Endothelial cell (in vitro differentiated cells): ENCODE measurements at regions not wholly inside any gene's neighbourhood (a gene's known extent, or its start where the extent isn't known, plus 50 kb on each side); places are given as distances from the start of the nearest gene placed in this dataset.

Source experiments
- DNase-seq: peaks from one replicate; pipeline ENCODE4 v3.0.0; 2021; ENCODE audit warnings: low spot score
- H3K27ac Mint-ChIP-seq: one replicate; pipeline ENCODE4 v1.8.0; 2021; ENCODE audit warnings: mixed read lengths, inconsistent platforms; ENCODE audit not compliant: unreplicated experiment
- H3K27me3 Mint-ChIP-seq: one replicate; pipeline ENCODE4 v1.8.0; 2021; ENCODE audit warnings: mild to moderate bottlenecking, moderate library complexity, mixed read lengths, inconsistent platforms; ENCODE audit not compliant: unreplicated experiment
- H3K36me3 Mint-ChIP-seq: one replicate; pipeline ENCODE4 v1.8.0; 2021; ENCODE audit warnings: mild to moderate bottlenecking, low read depth, mixed read lengths, inconsistent platforms; ENCODE audit not compliant: unreplicated experiment
- H3K4me1 Mint-ChIP-seq: one replicate; pipeline ENCODE4 v1.8.0; 2021; ENCODE audit warnings: mild to moderate bottlenecking, mixed read lengths, inconsistent platforms; ENCODE audit not compliant: unreplicated experiment
- H3K4me3 Mint-ChIP-seq: one replicate; pipeline ENCODE4 v1.8.0; 2021; ENCODE audit warnings: mild to moderate bottlenecking, mixed read lengths, inconsistent platforms; ENCODE audit not compliant: unreplicated experiment
- H3K9me3 Mint-ChIP-seq: one replicate; pipeline ENCODE4 v1.8.0; 2021; ENCODE audit warnings: mixed read lengths, inconsistent platforms; ENCODE audit not compliant: unreplicated experiment
- TF ChIP-seq, protein P1 (sequence below): fragments of 200-600 bp; sonication (generic); IDR thresholded peaks from one replicate; pipeline ENCODE4 v1.5.0; 2021; ENCODE audit warnings: antibody characterized with exemption; ENCODE audit not compliant: unreplicated experiment

- no peaks in the 10 kb centered on the region for H3K36me3 Mint-ChIP-seq
These were observed 145.3 kb upstream of the FOXN2 start for GRCh38 chr2:48169141-48169592.

GRCh38 chr2:48170281-48170680 is 144.2 kb upstream of the FOXN2 start:
- no peaks in the 10 kb centered on the region for H3K27me3 Mint-ChIP-seq
- TF ChIP-seq, protein P1, sequence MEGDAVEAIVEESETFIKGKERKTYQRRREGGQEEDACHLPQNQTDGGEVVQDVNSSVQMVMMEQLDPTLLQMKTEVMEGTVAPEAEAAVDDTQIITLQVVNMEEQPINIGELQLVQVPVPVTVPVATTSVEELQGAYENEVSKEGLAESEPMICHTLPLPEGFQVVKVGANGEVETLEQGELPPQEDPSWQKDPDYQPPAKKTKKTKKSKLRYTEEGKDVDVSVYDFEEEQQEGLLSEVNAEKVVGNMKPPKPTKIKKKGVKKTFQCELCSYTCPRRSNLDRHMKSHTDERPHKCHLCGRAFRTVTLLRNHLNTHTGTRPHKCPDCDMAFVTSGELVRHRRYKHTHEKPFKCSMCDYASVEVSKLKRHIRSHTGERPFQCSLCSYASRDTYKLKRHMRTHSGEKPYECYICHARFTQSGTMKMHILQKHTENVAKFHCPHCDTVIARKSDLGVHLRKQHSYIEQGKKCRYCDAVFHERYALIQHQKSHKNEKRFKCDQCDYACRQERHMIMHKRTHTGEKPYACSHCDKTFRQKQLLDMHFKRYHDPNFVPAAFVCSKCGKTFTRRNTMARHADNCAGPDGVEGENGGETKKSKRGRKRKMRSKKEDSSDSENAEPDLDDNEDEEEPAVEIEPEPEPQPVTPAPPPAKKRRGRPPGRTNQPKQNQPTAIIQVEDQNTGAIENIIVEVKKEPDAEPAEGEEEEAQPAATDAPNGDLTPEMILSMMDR: no peak
- no peak overlapping the region for H3K4me3 Mint-ChIP-seq
- no peaks in the 10 kb centered on the region for H3K4me1 Mint-ChIP-seq
- H3K27ac Mint-ChIP-seq: no peak overlapping the region
- no peaks in the 10 kb centered on the region for H3K36me3 Mint-ChIP-seq
- no peak for DNase-seq
- H3K9me3 Mint-ChIP-seq: no peaks in the 10 kb centered on the region

More at GRCh38 chr2:48169141-48169592, 145.3 kb upstream of the FOXN2 start:
- DNase-seq: no peak
- H3K9me3 Mint-ChIP-seq: no peaks in the 10 kb centered on the region
- no peak overlapping the region for H3K4me3 Mint-ChIP-seq
- H3K4me1 Mint-ChIP-seq: no peaks in the 10 kb centered on the region
- TF ChIP-seq, protein P1: no peak
- no peaks in the 10 kb centered on the region for H3K27me3 Mint-ChIP-seq
- no peak overlapping the region for H3K27ac Mint-ChIP-seq

DNA sequence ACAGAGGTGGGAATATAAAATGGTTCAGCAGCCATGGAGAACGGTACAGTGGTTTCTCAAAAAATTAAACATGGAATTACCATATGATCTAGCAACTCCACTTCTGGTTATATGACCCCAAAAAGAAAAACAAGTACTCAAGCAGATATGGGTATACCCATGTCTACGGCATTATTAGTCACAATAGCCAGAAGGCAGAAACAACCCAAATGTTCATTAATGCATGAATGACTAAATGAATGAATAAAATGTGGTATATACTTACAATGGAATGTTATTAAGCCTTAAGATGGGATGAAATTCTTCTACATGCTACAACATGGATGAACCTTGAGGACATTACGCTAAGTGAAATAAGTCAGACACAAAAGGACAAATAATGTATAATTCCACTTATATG is 141.3 kb upstream of the FOXN2 start:
- no peaks in the 10 kb centered on the region for H3K4me1 Mint-ChIP-seq
- no peaks in the 10 kb centered on the region for H3K9me3 Mint-ChIP-seq
- no peaks in the 10 kb centered on the region for H3K36me3 Mint-ChIP-seq
- no peak overlapping the region for H3K27ac Mint-ChIP-seq
- no peaks in the 10 kb centered on the region for H3K27me3 Mint-ChIP-seq
- no peak overlapping the region for H3K4me3 Mint-ChIP-seq
- no peak for DNase-seq
- TF ChIP-seq, protein P1: no peak

DNA sequence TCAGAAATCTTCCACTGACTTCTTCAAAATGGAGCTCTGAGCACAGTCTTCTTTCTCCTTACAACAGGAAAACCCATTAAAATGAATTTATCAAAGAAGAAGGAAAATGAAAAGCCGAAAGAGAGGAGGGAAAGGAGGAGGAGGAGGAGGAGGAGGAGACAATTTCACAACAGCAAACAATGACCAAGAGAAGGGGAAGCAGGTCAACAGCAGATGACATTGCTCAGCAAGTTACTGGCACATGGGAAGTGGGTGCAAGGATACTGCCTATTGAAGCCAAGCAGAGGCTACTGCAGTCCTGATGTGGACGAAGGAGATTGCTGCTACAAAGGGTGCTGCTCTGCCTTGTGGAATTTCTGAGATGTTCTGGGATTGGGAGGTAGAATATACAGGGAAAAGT is 140.0 kb upstream of the FOXN2 start:
- no peak overlapping the region for H3K4me3 Mint-ChIP-seq
- H3K27me3 Mint-ChIP-seq: no peaks in the 10 kb centered on the region
- H3K4me1 Mint-ChIP-seq: no peaks in the 10 kb centered on the region
- no peaks in the 10 kb centered on the region for H3K9me3 Mint-ChIP-seq
- no peak for DNase-seq
- no peak overlapping the region for H3K27ac Mint-ChIP-seq
- TF ChIP-seq, protein P1: no peak
- no peaks in the 10 kb centered on the region for H3K36me3 Mint-ChIP-seq

GRCh38 chr2:48175254-48175653 is 139.2 kb upstream of the FOXN2 start:
- Mint-ChIP-seq H3K27ac (no peak overlapping the region), H3K4me1 (no peaks in the 10 kb centered on the region), H3K9me3 (no peaks in the 10 kb centered on the region)

More at GRCh38 chr2:48175254-48175653, 139.2 kb upstream of the FOXN2 start:
- no peak for DNase-seq
- H3K27me3 Mint-ChIP-seq: no peaks in the 10 kb centered on the region
- no peaks in the 10 kb centered on the region for H3K36me3 Mint-ChIP-seq
- TF ChIP-seq, protein P1: no peak
- no peak overlapping the region for H3K4me3 Mint-ChIP-seq
